Hepatocyte (in vitro differentiated cells): ENCODE measurements at regions not wholly inside any gene's neighbourhood (a gene's known extent, or its start where the extent isn't known, plus 50 kb on each side); places are given as distances from the start of the nearest gene placed in this dataset.

Experiments
- EZH2 ChIP-seq: fragments of 200-600 bp; sonication (generic); IDR thresholded peaks from 2 replicates; pipeline ENCODE4 v1.6.1; 2016; ENCODE audit warnings: antibody characterized with exemption, mild to moderate bottlenecking, borderline replicate concordance
- EZH2phosphoT487 ChIP-seq: fragments of 200-600 bp; sonication (generic); IDR thresholded peaks from one replicate; pipeline ENCODE4 v1.6.1; 2018; ENCODE audit warnings: antibody characterized with exemption, mild to moderate bottlenecking, low read depth, moderate library complexity; ENCODE audit not compliant: unreplicated experiment, severe bottlenecking

GRCh38 chr5:152255411-152255810 lies 149.7 kb downstream of the NMUR2 start:
- TF ChIP-seq EZH2phosphoT487 (no peak), EZH2 (no peak)
